Smooth muscle cell (in vitro differentiated cells): ENCODE measurements at regions not wholly inside any gene's neighbourhood (a gene's known extent, or its start where the extent isn't known, plus 50 kb on each side); places are given as distances from the start of the nearest gene placed in this dataset.

Experiments
- DNase-seq: peaks from one replicate; lab custom pipeline; 2025; ENCODE audit not compliant: unreplicated experiment; lab: John Stamatoyannopoulos, UW
- H2AFZ ChIP-seq: fragments of 200-600 bp; sonication (generic); 2 replicates; pipeline ENCODE4 v1.6.0; 2016; ENCODE audit warnings: antibody characterized with exemption, low read depth, mild to moderate bottlenecking
- H3F3A ChIP-seq: fragments of 200-600 bp; sonication (generic); 2 replicates; pipeline ENCODE4 v1.6.0; 2017; ENCODE audit warnings: antibody characterized with exemption, low read depth
- H3K27ac ChIP-seq: fragments of 200-600 bp; sonication (generic); 2 replicates; pipeline ENCODE4 v1.5.1; 2016; ENCODE audit warnings: low read depth, mild to moderate bottlenecking
- H3K27me3 ChIP-seq: fragments of 200-600 bp; sonication (generic); 2 replicates; pipeline ENCODE4 v1.6.1; 2016; ENCODE audit warnings: low read depth, mild to moderate bottlenecking
- H3K36me3 ChIP-seq: fragments of 200-600 bp; sonication (generic); 2 replicates; pipeline ENCODE4 v1.5.1; 2016; ENCODE audit warnings: low read depth
- H3K4me1 ChIP-seq: fragments of 200-600 bp; sonication (generic); 2 replicates; pipeline ENCODE4 v1.5.1; 2016; ENCODE audit warnings: low read depth
- H3K4me2 ChIP-seq: fragments of 200-600 bp; sonication (generic); 2 replicates; pipeline ENCODE4 v1.6.0; 2016; ENCODE audit warnings: mild to moderate bottlenecking
- H3K4me3 ChIP-seq: fragments of 200-600 bp; sonication (generic); 2 replicates; pipeline ENCODE4 v1.5.1; 2016; ENCODE audit warnings: mild to moderate bottlenecking
- H3K79me2 ChIP-seq: fragments of 200-600 bp; sonication (generic); 2 replicates; pipeline ENCODE4 v1.6.0; 2016; ENCODE audit warnings: low read depth, mild to moderate bottlenecking
- H3K9ac ChIP-seq: fragments of 200-600 bp; sonication (generic); 2 replicates; pipeline ENCODE4 v1.6.0; 2016; ENCODE audit warnings: low read depth
- H3K9me3 ChIP-seq: fragments of 200-600 bp; sonication (generic); replicated peaks from 2 replicates; pipeline ENCODE4 v1.5.1; 2016; ENCODE audit warnings: low read depth
- H4K20me1 ChIP-seq: fragments of 200-600 bp; sonication (generic); 2 replicates; pipeline ENCODE4 v1.6.0; 2016; ENCODE audit warnings: low read depth
- CTCF ChIP-seq: fragments of 200-600 bp; sonication (generic); IDR thresholded peaks from 2 replicates; pipeline ENCODE4 v1.5.1; 2017; ENCODE audit warnings: borderline replicate concordance, mild to moderate bottlenecking, antibody characterized with exemption; ENCODE audit not compliant: insufficient read depth, poor library complexity, severe bottlenecking
- WGBS: methylation state at CpG from one replicate; pipeline ENCODE4 v1.1.7; 2016; ENCODE audit warnings: low lambda C conversion rate; 5-methylcytosine and 5-hydroxymethylcytosine counted together

DNA sequence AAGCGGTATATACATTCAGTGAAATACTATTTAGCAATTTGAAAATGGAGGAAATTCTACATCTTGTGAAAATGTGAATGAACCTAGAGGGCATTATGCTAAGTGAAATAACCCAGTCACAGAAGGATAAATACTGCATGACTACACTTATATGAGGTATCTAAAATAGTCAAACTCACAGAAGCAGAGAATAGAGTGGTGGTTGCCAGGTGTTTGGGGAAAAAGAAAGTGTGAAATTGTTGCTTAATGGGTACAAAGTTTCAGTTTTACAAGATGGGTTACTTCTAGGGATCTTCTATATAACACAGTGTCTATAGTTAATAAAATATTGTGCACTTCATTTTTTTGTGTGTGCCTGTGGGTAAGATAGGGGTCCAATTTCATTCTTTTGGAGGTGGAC is 1152.0 kb downstream of the EPHA7 start:
- whole genome bisulfite sequencing = 82% methylated on average over 1 of the region's 1 CpG
- Histone ChIP-seq H4K20me1 (no peaks in the 10 kb centered on the region), H3K4me3 (no peak overlapping the region), H3F3A (no peaks in the 10 kb centered on the region), H3K79me2 (no peaks in the 10 kb centered on the region), H3K9me3 (no peaks in the 10 kb centered on the region), H3K27ac (no peak overlapping the region), H2AFZ (no peak overlapping the region), H3K27me3 (no peaks in the 10 kb centered on the region), H3K9ac (no peak overlapping the region), H3K4me1 (no peaks in the 10 kb centered on the region), H3K4me2 (no peak overlapping the region), H3K36me3 (no peaks in the 10 kb centered on the region)
- no peak for TF ChIP-seq CTCF
- no peak for DNase-seq

GRCh38 chr6:92263864-92264263 is 1155.5 kb downstream of the EPHA7 start:
- Histone ChIP-seq H3K27me3 (no peaks in the 10 kb centered on the region), H3K9me3 (no peaks in the 10 kb centered on the region), H3K4me2 (no peak overlapping the region), H3K4me1 (no peaks in the 10 kb centered on the region), H3F3A (no peaks in the 10 kb centered on the region), H3K9ac (no peak overlapping the region), H3K4me3 (no peak overlapping the region), H2AFZ (no peak overlapping the region), H4K20me1 (no peaks in the 10 kb centered on the region), H3K27ac (no peak overlapping the region), H3K79me2 (no peaks in the 10 kb centered on the region), H3K36me3 (no peaks in the 10 kb centered on the region)
- WGBS = 75% methylated on average over 6 of the region's 6 CpGs
- DNase-seq = no peak
- TF ChIP-seq CTCF = no peak

DNA sequence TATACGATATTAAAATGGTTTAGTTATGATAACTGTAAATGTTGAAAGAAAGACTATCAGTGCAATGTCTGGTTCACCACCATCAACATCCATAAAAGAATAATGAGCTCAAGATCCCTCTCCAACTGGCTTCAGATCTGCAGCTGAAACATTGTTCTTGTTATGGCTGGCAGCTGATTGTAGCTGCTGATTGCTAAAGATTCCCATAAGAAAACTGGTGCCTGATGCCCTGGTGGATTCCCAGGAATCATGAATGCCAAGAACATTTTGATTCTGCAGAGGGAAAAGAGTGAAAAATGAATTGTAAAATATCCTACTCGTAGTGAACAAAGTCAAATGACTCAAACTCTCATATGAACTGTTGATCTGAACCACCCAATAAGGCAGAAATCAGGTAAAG is 1160.2 kb downstream of the EPHA7 start:
- WGBS = 88% methylated on average over 2 of the region's 2 CpGs

More for the DNA sequence above, 1160.2 kb downstream of the EPHA7 start:
- Histone ChIP-seq H3K4me2 (no peak overlapping the region), H4K20me1 (no peaks in the 10 kb centered on the region), H3K27me3 (no peaks in the 10 kb centered on the region), H2AFZ (no peak overlapping the region), H3K9ac (no peak overlapping the region), H3K79me2 (no peaks in the 10 kb centered on the region), H3K36me3 (no peaks in the 10 kb centered on the region), H3K4me1 (no peaks in the 10 kb centered on the region), H3F3A (no peaks in the 10 kb centered on the region), H3K4me3 (no peak overlapping the region), H3K9me3 (no peaks in the 10 kb centered on the region), H3K27ac (no peak overlapping the region)
- no peak for DNase-seq
- TF ChIP-seq CTCF = no peak
